ENCODE measurements at regions not wholly inside any gene's neighbourhood (a gene's known extent, or its start where the extent isn't known, plus 50 kb on each side); places are given as distances from the start of the nearest gene placed in this dataset.

- TF ChIP-seq CTCF (IDR thresholded peaks at IDR 0.05) (no peak), POLR2A (IDR thresholded peaks at IDR 0.05) (no peak)
Measured at GRCh38 chrX:121761845-121762244, 714.4 kb downstream of the GLUD2 start.
